ENCODE measurements at regions not wholly inside any gene's neighbourhood (a gene's known extent, or its start where the extent isn't known, plus 50 kb on each side); places are given as distances from the start of the nearest gene placed in this dataset.

DNA sequence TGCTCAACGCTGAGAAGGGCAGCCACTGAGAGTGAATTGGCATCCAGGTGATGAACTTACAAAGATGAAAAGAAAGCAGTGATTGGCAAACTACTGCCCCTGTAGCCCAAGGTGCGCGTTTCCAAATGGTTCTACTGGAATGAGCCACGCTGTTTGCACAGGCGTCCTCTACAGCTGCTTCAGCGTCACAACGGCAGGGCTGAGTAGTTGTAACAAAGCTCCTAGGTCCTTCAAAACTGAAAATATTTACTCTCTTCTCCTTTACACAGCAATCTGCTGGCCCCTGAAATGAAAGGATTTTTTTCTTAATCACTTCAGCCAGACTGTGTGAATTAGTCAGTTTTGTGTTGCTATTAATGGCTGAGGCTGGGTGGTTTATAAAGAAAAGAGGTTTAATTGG, 107.2 kb upstream of the FOXF1 start:
- TF ChIP-seq, protein P1, sequence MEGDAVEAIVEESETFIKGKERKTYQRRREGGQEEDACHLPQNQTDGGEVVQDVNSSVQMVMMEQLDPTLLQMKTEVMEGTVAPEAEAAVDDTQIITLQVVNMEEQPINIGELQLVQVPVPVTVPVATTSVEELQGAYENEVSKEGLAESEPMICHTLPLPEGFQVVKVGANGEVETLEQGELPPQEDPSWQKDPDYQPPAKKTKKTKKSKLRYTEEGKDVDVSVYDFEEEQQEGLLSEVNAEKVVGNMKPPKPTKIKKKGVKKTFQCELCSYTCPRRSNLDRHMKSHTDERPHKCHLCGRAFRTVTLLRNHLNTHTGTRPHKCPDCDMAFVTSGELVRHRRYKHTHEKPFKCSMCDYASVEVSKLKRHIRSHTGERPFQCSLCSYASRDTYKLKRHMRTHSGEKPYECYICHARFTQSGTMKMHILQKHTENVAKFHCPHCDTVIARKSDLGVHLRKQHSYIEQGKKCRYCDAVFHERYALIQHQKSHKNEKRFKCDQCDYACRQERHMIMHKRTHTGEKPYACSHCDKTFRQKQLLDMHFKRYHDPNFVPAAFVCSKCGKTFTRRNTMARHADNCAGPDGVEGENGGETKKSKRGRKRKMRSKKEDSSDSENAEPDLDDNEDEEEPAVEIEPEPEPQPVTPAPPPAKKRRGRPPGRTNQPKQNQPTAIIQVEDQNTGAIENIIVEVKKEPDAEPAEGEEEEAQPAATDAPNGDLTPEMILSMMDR (IDR thresholded peaks at IDR 0.05 in 2 of 3, conservative IDR thresholded peaks at IDR 0.05 in 1 of 3; ENCODE audit: borderline replicate concordance in 1 of 3, insufficient read depth in 1 of 3, low read depth in 2 of 3, low read length in 2 of 3), result no peak
- no peak for TF ChIP-seq EZH2 (IDR thresholded peaks at IDR 0.05)
- no peak for TF ChIP-seq JUND (IDR thresholded peaks at IDR 0.05)
- no peak for TF ChIP-seq ELF1 (IDR thresholded peaks at IDR 0.05; ENCODE audit: borderline replicate concordance, low read depth)
- TF ChIP-seq, protein P2, sequence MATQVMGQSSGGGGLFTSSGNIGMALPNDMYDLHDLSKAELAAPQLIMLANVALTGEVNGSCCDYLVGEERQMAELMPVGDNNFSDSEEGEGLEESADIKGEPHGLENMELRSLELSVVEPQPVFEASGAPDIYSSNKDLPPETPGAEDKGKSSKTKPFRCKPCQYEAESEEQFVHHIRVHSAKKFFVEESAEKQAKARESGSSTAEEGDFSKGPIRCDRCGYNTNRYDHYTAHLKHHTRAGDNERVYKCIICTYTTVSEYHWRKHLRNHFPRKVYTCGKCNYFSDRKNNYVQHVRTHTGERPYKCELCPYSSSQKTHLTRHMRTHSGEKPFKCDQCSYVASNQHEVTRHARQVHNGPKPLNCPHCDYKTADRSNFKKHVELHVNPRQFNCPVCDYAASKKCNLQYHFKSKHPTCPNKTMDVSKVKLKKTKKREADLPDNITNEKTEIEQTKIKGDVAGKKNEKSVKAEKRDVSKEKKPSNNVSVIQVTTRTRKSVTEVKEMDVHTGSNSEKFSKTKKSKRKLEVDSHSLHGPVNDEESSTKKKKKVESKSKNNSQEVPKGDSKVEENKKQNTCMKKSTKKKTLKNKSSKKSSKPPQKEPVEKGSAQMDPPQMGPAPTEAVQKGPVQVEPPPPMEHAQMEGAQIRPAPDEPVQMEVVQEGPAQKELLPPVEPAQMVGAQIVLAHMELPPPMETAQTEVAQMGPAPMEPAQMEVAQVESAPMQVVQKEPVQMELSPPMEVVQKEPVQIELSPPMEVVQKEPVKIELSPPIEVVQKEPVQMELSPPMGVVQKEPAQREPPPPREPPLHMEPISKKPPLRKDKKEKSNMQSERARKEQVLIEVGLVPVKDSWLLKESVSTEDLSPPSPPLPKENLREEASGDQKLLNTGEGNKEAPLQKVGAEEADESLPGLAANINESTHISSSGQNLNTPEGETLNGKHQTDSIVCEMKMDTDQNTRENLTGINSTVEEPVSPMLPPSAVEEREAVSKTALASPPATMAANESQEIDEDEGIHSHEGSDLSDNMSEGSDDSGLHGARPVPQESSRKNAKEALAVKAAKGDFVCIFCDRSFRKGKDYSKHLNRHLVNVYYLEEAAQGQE (IDR thresholded peaks at IDR 0.05; ENCODE audit: low read depth), result no peak
- no peak for TF ChIP-seq RAD21 (IDR thresholded peaks at IDR 0.05; ENCODE audit: low read depth)
- no peak for TF ChIP-seq POLR2A (IDR thresholded peaks at IDR 0.05; ENCODE audit: borderline replicate concordance, extremely low read depth, insufficient read depth, insufficient read length)
- TF ChIP-seq EGR1 (IDR thresholded peaks at IDR 0.05; ENCODE audit: low read depth), result no peak
- no peak for TF ChIP-seq POLR2AphosphoS5 (IDR thresholded peaks at IDR 0.05; ENCODE audit: low read depth, low read length)
- TF ChIP-seq EZH2phosphoT487 (IDR thresholded peaks at IDR 0.05; ENCODE audit: borderline replicate concordance), result no peak
- no peak for TF ChIP-seq ZNF274 (IDR thresholded peaks at IDR 0.05; ENCODE audit: low read depth, low read length)
